ENCODE measurements at regions not wholly inside any gene's neighbourhood (a gene's known extent, or its start where the extent isn't known, plus 50 kb on each side); places are given as distances from the start of the nearest gene placed in this dataset.

GRCh38 chr2:51297488-51297887 is 265.6 kb upstream of the NRXN1 start:
- Histone ChIP-seq H3K18ac (ENCODE audit: low read length) (no peak overlapping the region), H2AFZ (ENCODE audit: low read length) (no peak overlapping the region), H3K79me1 (ENCODE audit: low read depth, low read length) (no peaks in the 10 kb centered on the region), H3K9me3 (replicated peaks in 1 of 2; ENCODE audit: control insufficient read depth in 2 of 2, insufficient read depth in 1 of 2, low read depth in 1 of 2, low read length in 2 of 2) (no peaks in the 10 kb centered on the region), H3K23ac (ENCODE audit: low read depth, low read length, poor library complexity) (no peak overlapping the region), H3K4me2 (ENCODE audit: insufficient read depth, low read length, poor library complexity, severe bottlenecking) (no peak overlapping the region), H4K91ac (ENCODE audit: low read depth, low read length, poor library complexity) (no peak overlapping the region), H3K14ac (ENCODE audit: low read length) (no peak overlapping the region), H3K9ac (ENCODE audit: low read depth, low read length, poor library complexity) (no peak overlapping the region), H3K27ac (replicated peaks; ENCODE audit: low read length) (no peak overlapping the region), H2BK12ac (ENCODE audit: low read length) (no peak overlapping the region), H4K8ac (ENCODE audit: low read depth, low read length) (no peak overlapping the region), H2AK5ac (ENCODE audit: low read depth, low read length) (no peak overlapping the region), H3K4me1 (ENCODE audit: control insufficient read depth in 2 of 2, insufficient read depth in 1 of 2, low read depth in 1 of 2, low read length in 2 of 2) (no peaks in the 10 kb centered on the region), H3K4me3 (ENCODE audit: low read length in 2 of 2) (no peak overlapping the region), H3K4ac (ENCODE audit: low read length) (no peak overlapping the region), H2BK15ac (ENCODE audit: low read length) (no peak overlapping the region), H2BK120ac (ENCODE audit: low read depth, low read length) (no peak overlapping the region), H3K27me3 (ENCODE audit: control insufficient read depth in 3 of 3, insufficient read depth in 3 of 3, low read depth in 1 of 3, low read length in 3 of 3) (no peaks in the 10 kb centered on the region), H2BK5ac (ENCODE audit: low read length) (no peak overlapping the region), H3K36me3 (replicated peaks in 1 of 2; ENCODE audit: control insufficient read depth in 2 of 2, insufficient read depth in 2 of 2, low read length in 2 of 2) (no peaks in the 10 kb centered on the region)
- DNase-seq (ENCODE audit: low spot score) = no peak
- WGBS, 2 donors (ENCODE audit: extremely low coverage in 2 of 2, insufficient read length in 2 of 2, insufficient replicate concordance in 1 of 2) = no CpG with 5 or more reads among the region's 1 CpG

DNA sequence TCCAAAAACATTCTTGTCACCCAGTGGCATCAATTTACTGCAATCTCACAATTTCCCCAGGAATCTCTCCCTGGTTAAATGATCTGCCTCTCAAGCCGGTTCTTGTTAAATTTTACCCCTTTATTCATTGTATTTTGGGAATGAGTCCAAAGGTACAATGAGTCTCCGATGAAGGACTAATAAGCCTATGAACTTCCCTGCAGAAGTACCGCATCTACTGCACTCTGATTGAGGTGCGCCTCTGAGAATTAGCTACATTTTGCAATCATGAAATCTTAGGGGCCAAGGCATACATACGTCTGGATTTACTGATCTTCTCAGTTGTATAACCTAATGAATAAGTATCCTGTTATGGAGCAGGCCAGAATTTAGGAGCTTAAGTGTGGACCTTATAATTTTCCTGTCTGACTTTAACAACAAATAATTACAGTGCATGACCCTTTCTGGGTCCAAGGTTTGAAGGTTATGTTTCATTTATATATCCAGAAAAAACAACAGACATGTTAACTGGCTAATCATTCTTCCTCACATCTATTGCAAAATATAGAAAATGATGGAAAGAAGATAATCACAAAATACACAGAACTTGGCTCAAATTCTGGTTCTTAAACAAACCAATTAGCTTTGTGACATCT is 261.8 kb upstream of the NRXN1 start:
- no peaks in the 10 kb centered on the region for H3K79me1 ChIP-seq (ENCODE audit: low read depth, low read length)
- H3K18ac ChIP-seq (ENCODE audit: low read length) = no peak overlapping the region
- no peak overlapping the region for H2BK120ac ChIP-seq (ENCODE audit: low read depth, low read length)
- no CpG with 5 or more reads among the region's 5 CpGs for WGBS, 2 donors (ENCODE audit: extremely low coverage in 2 of 2, insufficient read length in 2 of 2, insufficient replicate concordance in 1 of 2)
- H3K14ac ChIP-seq (ENCODE audit: low read length) = no peak overlapping the region
- H4K8ac ChIP-seq (ENCODE audit: low read depth, low read length) = no peak overlapping the region
- H3K36me3 ChIP-seq (replicated peaks in 1 of 2; ENCODE audit: control insufficient read depth in 2 of 2, insufficient read depth in 2 of 2, low read length in 2 of 2) = no peaks in the 10 kb centered on the region
- no peak overlapping the region for H2BK5ac ChIP-seq (ENCODE audit: low read length)
- no peak overlapping the region for H2BK12ac ChIP-seq (ENCODE audit: low read length)
- no peak overlapping the region for H2BK15ac ChIP-seq (ENCODE audit: low read length)
- no peak overlapping the region for H3K23ac ChIP-seq (ENCODE audit: low read depth, low read length, poor library complexity)
- no peak overlapping the region for H4K91ac ChIP-seq (ENCODE audit: low read depth, low read length, poor library complexity)
- no peak overlapping the region for H3K27ac ChIP-seq (replicated peaks; ENCODE audit: low read length)
- H3K4ac ChIP-seq (ENCODE audit: low read length) = no peak overlapping the region
- no peak for DNase-seq (ENCODE audit: low spot score)
- H3K4me3 ChIP-seq (ENCODE audit: low read length in 2 of 2) = no peak overlapping the region
- H2AFZ ChIP-seq (ENCODE audit: low read length) = no peak overlapping the region
- H3K27me3 ChIP-seq (ENCODE audit: control insufficient read depth in 3 of 3, insufficient read depth in 3 of 3, low read depth in 1 of 3, low read length in 3 of 3) = no peaks in the 10 kb centered on the region
- H3K4me2 ChIP-seq (ENCODE audit: insufficient read depth, low read length, poor library complexity, severe bottlenecking) = no peak overlapping the region
- no peak overlapping the region for H2AK5ac ChIP-seq (ENCODE audit: low read depth, low read length)
- no peaks in the 10 kb centered on the region for H3K4me1 ChIP-seq (ENCODE audit: control insufficient read depth in 2 of 2, insufficient read depth in 1 of 2, low read depth in 1 of 2, low read length in 2 of 2)
- no peaks in the 10 kb centered on the region for H3K9me3 ChIP-seq (replicated peaks in 1 of 2; ENCODE audit: control insufficient read depth in 2 of 2, insufficient read depth in 1 of 2, low read depth in 1 of 2, low read length in 2 of 2)
- no peak overlapping the region for H3K9ac ChIP-seq (ENCODE audit: low read depth, low read length, poor library complexity)

DNA sequence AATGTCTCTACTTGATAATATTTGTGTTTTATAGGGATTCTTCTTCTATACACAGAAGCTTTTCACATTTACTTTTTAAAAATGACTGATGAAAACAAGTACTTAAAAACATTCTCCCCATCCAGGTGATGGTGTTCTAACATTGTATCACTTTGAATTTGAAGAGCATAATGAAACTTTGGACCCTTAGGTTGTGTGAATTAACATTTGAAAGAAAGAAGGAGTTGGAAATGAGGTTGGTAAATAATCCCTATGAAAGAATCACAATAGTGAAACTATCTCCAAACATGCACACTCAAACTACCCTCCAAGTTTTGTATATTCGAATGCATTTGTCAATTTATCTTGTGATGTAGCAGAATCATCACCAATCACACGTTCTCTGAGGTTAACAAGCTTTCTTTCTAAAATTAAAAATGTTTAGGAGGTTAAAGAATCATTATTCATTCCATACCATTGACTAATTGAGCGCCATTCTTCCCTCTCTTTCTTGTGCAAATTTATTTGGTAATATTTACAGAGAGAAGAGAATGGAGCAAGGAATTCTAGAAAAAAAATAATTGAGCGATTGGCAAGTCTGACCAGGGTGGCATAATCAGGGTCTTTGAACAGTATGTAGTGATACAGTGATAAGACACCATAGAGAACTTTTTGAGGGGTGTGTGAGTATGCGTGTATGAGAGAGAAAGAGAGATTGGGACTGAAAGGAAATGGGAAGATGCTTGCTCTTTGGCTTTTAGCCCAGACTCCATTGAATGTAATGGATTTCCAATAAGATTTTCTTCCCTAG is 260.0 kb upstream of the NRXN1 start:
- H3K14ac ChIP-seq (ENCODE audit: low read length) = no peak overlapping the region
- H3K9ac ChIP-seq (ENCODE audit: low read depth, low read length, poor library complexity) = no peak overlapping the region
- no peak overlapping the region for H3K27ac ChIP-seq (replicated peaks; ENCODE audit: low read length)
- no peaks in the 10 kb centered on the region for H3K27me3 ChIP-seq (ENCODE audit: control insufficient read depth in 3 of 3, insufficient read depth in 3 of 3, low read depth in 1 of 3, low read length in 3 of 3)
- no peak overlapping the region for H3K4ac ChIP-seq (ENCODE audit: low read length)
- no peak overlapping the region for H2BK5ac ChIP-seq (ENCODE audit: low read length)
- no peak overlapping the region for H4K91ac ChIP-seq (ENCODE audit: low read depth, low read length, poor library complexity)
- H2BK120ac ChIP-seq (ENCODE audit: low read depth, low read length) = no peak overlapping the region
- no peak overlapping the region for H4K8ac ChIP-seq (ENCODE audit: low read depth, low read length)
- no peak overlapping the region for H3K23ac ChIP-seq (ENCODE audit: low read depth, low read length, poor library complexity)
- no peak for DNase-seq (ENCODE audit: low spot score)
- H3K79me1 ChIP-seq (ENCODE audit: low read depth, low read length) = no peaks in the 10 kb centered on the region
- no CpG with 5 or more reads among the region's 5 CpGs for WGBS, 2 donors (ENCODE audit: extremely low coverage in 2 of 2, insufficient read length in 2 of 2, insufficient replicate concordance in 1 of 2)
- H3K4me2 ChIP-seq (ENCODE audit: insufficient read depth, low read length, poor library complexity, severe bottlenecking) = no peak overlapping the region
- no peaks in the 10 kb centered on the region for H3K36me3 ChIP-seq (replicated peaks in 1 of 2; ENCODE audit: control insufficient read depth in 2 of 2, insufficient read depth in 2 of 2, low read length in 2 of 2)
- H2BK12ac ChIP-seq (ENCODE audit: low read length) = no peak overlapping the region
- H2BK15ac ChIP-seq (ENCODE audit: low read length) = no peak overlapping the region
- H2AFZ ChIP-seq (ENCODE audit: low read length) = no peak overlapping the region
- no peak overlapping the region for H3K4me3 ChIP-seq (ENCODE audit: low read length in 2 of 2)
- H3K18ac ChIP-seq (ENCODE audit: low read length) = no peak overlapping the region
- H2AK5ac ChIP-seq (ENCODE audit: low read depth, low read length) = no peak overlapping the region
- H3K9me3 ChIP-seq (replicated peaks in 1 of 2; ENCODE audit: control insufficient read depth in 2 of 2, insufficient read depth in 1 of 2, low read depth in 1 of 2, low read length in 2 of 2) = no peaks in the 10 kb centered on the region
- no peaks in the 10 kb centered on the region for H3K4me1 ChIP-seq (ENCODE audit: control insufficient read depth in 2 of 2, insufficient read depth in 1 of 2, low read depth in 1 of 2, low read length in 2 of 2)

GRCh38 chr2:51290725-51291124 is 258.8 kb upstream of the NRXN1 start:
- no peaks in the 10 kb centered on the region for H3K36me3 ChIP-seq (replicated peaks in 1 of 2; ENCODE audit: control insufficient read depth in 2 of 2, insufficient read depth in 2 of 2, low read length in 2 of 2)
- no peak overlapping the region for H2BK5ac ChIP-seq (ENCODE audit: low read length)
- no peak overlapping the region for H3K18ac ChIP-seq (ENCODE audit: low read length)
- no peak overlapping the region for H4K8ac ChIP-seq (ENCODE audit: low read depth, low read length)
- no peak overlapping the region for H3K4me2 ChIP-seq (ENCODE audit: insufficient read depth, low read length, poor library complexity, severe bottlenecking)
- H3K79me1 ChIP-seq (ENCODE audit: low read depth, low read length) = no peaks in the 10 kb centered on the region
- no peak overlapping the region for H3K23ac ChIP-seq (ENCODE audit: low read depth, low read length, poor library complexity)
- H3K27ac ChIP-seq (replicated peaks; ENCODE audit: low read length) = no peak overlapping the region
- no peaks in the 10 kb centered on the region for H3K4me1 ChIP-seq (ENCODE audit: control insufficient read depth in 2 of 2, insufficient read depth in 1 of 2, low read depth in 1 of 2, low read length in 2 of 2)
- H3K4ac ChIP-seq (ENCODE audit: low read length) = no peak overlapping the region
- no peak overlapping the region for H3K4me3 ChIP-seq (ENCODE audit: low read length in 2 of 2)
- no peak overlapping the region for H2BK15ac ChIP-seq (ENCODE audit: low read length)
- H3K9ac ChIP-seq (ENCODE audit: low read depth, low read length, poor library complexity) = no peak overlapping the region
- no peak overlapping the region for H2AK5ac ChIP-seq (ENCODE audit: low read depth, low read length)
- no peaks in the 10 kb centered on the region for H3K27me3 ChIP-seq (ENCODE audit: control insufficient read depth in 3 of 3, insufficient read depth in 3 of 3, low read depth in 1 of 3, low read length in 3 of 3)
- no peak overlapping the region for H2AFZ ChIP-seq (ENCODE audit: low read length)
- no peak overlapping the region for H4K91ac ChIP-seq (ENCODE audit: low read depth, low read length, poor library complexity)
- DNase-seq (ENCODE audit: low spot score) = no peak
- WGBS, 2 donors (ENCODE audit: extremely low coverage in 2 of 2, insufficient read length in 2 of 2, insufficient replicate concordance in 1 of 2) = no CpG with 5 or more reads among the region's 2 CpGs
- H3K9me3 ChIP-seq (replicated peaks in 1 of 2; ENCODE audit: control insufficient read depth in 2 of 2, insufficient read depth in 1 of 2, low read depth in 1 of 2, low read length in 2 of 2) = no peaks in the 10 kb centered on the region
- no peak overlapping the region for H2BK12ac ChIP-seq (ENCODE audit: low read length)
- H2BK120ac ChIP-seq (ENCODE audit: low read depth, low read length) = no peak overlapping the region
- H3K14ac ChIP-seq (ENCODE audit: low read length) = no peak overlapping the region

Measured in neuronal stem cell (in vitro differentiated cells).